Upper lobe of left lung (tissue), 4 donors: ENCODE measurements at regions not wholly inside any gene's neighbourhood (a gene's known extent, or its start where the extent isn't known, plus 50 kb on each side); places are given as distances from the start of the nearest gene placed in this dataset.

Experiments used
- CTCF ChIP-seq, 6 experiments: fragments of 450-650 bp in 4 of 6; fragments of 200-600 bp in 2 of 6; sonication (generic) in 2 of 6; IDR thresholded peaks; one replicate each; pipeline ENCODE4 v1.5.1; 2016 to 2019; ENCODE audit warnings: antibody characterized with exemption in 6 of 6
- EP300 ChIP-seq, 4 donors: sonication (generic); formaldehyde crosslinking; IDR thresholded peaks; one replicate each; pipeline ENCODE4 v1.5.1; 2017; ENCODE audit warnings: antibody characterized with exemption in 4 of 4, control low read depth in 2 of 4
- POLR2A ChIP-seq, 4 donors: fragments of 450-650 bp; IDR thresholded peaks; one replicate each; pipeline ENCODE4 v1.5.1; 2016 to 2017; ENCODE audit warnings: antibody characterized with exemption in 4 of 4, mild to moderate bottlenecking in 2 of 4
- POLR2AphosphoS5 ChIP-seq, 2 donors: sonication (generic); formaldehyde crosslinking; IDR thresholded peaks; one replicate each; pipeline ENCODE4 v1.5.1; 2017; ENCODE audit warnings: antibody characterized with exemption in 2 of 2

GRCh38 chr6:105785066-105785811 lies 300.9 kb upstream of the PRDM1 start:
- TF ChIP-seq EP300 (IDR thresholded peaks at IDR 0.05) (no peak), CTCF (IDR thresholded peaks at IDR 0.05) (no peak), POLR2AphosphoS5 (IDR thresholded peaks at IDR 0.05) (no peak), POLR2A (IDR thresholded peaks at IDR 0.05) (no peak)
